GM12864 (cell line): ENCODE measurements at regions not wholly inside any gene's neighbourhood (a gene's known extent, or its start where the extent isn't known, plus 50 kb on each side); places are given as distances from the start of the nearest gene placed in this dataset.

ENCODE experiments used
- DNase-seq: peaks from one replicate; pipeline ENCODE4 v3.0.0-alpha.2; 2011; ENCODE audit warnings: low read depth
- H3K4me3 ChIP-seq: 2 replicates; pipeline ENCODE4 v1.5.1; 2011; ENCODE audit warnings: mild to moderate bottlenecking, low read depth, low read length, control low read depth
- CTCF ChIP-seq: IDR thresholded peaks from 2 replicates; pipeline ENCODE4 v1.5.1; 2011; ENCODE audit warnings: low read depth, mild to moderate bottlenecking, moderate library complexity, low read length, control low read depth, inconsistent platforms; ENCODE audit errors: missing control alignments

- H3K4me3 ChIP-seq: no peak overlapping the region
- no peak for TF ChIP-seq CTCF
- DNase-seq: no peak
These were observed 86.0 kb downstream of the PLXNA1 start for GRCh38 chr3:127068871-127069270.

GRCh38 chr3:127069814-127070440, 87.0 kb downstream of the PLXNA1 start:
- no peak for TF ChIP-seq CTCF
- no peak for DNase-seq

GRCh38 chr3:127070776-127071175, 87.9 kb downstream of the PLXNA1 start:
- H3K4me3 ChIP-seq: no peak overlapping the region
- no peak for DNase-seq
- no peak for TF ChIP-seq CTCF

More at GRCh38 chr3:127069814-127070440, 87.0 kb downstream of the PLXNA1 start:
- no peak overlapping the region for H3K4me3 ChIP-seq

- no peak for TF ChIP-seq CTCF
- no peak for DNase-seq
These were observed 88.7 kb downstream of the PLXNA1 start for GRCh38 chr3:127071597-127072001.

GRCh38 chr3:127072221-127072771, 89.4 kb downstream of the PLXNA1 start:
- H3K4me3 ChIP-seq: no peak overlapping the region
- DNase-seq: no peak
- TF ChIP-seq CTCF: no peak

More at GRCh38 chr3:127071597-127072001, 88.7 kb downstream of the PLXNA1 start:
- H3K4me3 ChIP-seq: no peak overlapping the region

GRCh38 chr3:127072971-127073783, 90.3 kb downstream of the PLXNA1 start:
- DNase-seq: no peak
- H3K4me3 ChIP-seq: no peak overlapping the region
- TF ChIP-seq CTCF: no peak
